ENCODE measurements at regions not wholly inside any gene's neighbourhood (a gene's known extent, or its start where the extent isn't known, plus 50 kb on each side); places are given as distances from the start of the nearest gene placed in this dataset.

DNA sequence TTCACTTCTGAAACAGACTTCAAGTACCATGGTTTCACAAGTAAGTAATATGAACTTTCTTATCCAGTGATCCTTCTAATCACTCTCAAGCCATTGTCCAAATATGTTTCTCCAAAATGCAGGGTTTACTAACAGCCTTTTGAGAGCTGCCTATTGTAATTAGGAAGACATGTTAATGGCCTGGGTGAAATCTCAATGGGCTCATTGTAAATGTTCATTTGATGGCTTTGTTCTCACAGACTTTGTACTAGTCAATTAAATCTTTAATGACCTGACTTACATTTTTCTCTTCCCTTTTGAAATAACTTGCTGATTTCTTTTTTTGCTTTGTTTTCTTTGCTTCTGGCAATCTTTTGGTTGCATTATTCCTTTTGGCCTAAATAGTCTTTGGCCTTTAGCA, 444.8 kb downstream of the LIG4 start:
- Histone ChIP-seq H3K4me3 (ENCODE audit: low read length in 2 of 2) (no peak overlapping the region), H3K9me3 (ENCODE audit: control insufficient read depth in 1 of 2, low read length in 2 of 2) (no peaks in the 10 kb centered on the region), H3K27ac (ENCODE audit: low read depth, low read length) (no peak overlapping the region), H3K4me1 (ENCODE audit: insufficient read depth, low read length) (no peaks in the 10 kb centered on the region), H3K27me3 (ENCODE audit: insufficient read depth, low read length) (no peaks in the 10 kb centered on the region), H3K36me3 (ENCODE audit: insufficient read depth, low read length) (no peaks in the 10 kb centered on the region)
- no peaks in the 10 kb centered on the region for H3K27me3 Mint-ChIP-seq
- intact Hi-C loops (cut with micrococcal nuclease) = no loop called here
- no peaks in the 10 kb centered on the region for H3K4me1 Mint-ChIP-seq
- no peak overlapping the region for H3K27ac Mint-ChIP-seq
- ChIA-PET CTCF (ENCODE audit: partially characterized antibody) (no interaction called here), POLR2A (ENCODE audit: partially characterized antibody) (no interaction called here)
- no peak for DNase-seq
- H3K36me3 Mint-ChIP-seq = no peaks in the 10 kb centered on the region
- H3K9me3 Mint-ChIP-seq = peaks cover 0 to 9% (median 1%) of the 10 kb centered on the region in 8 donors
- peak overlapping the region in 1 of 8 donors; percentile 21 for H3K4me3 Mint-ChIP-seq

DNA sequence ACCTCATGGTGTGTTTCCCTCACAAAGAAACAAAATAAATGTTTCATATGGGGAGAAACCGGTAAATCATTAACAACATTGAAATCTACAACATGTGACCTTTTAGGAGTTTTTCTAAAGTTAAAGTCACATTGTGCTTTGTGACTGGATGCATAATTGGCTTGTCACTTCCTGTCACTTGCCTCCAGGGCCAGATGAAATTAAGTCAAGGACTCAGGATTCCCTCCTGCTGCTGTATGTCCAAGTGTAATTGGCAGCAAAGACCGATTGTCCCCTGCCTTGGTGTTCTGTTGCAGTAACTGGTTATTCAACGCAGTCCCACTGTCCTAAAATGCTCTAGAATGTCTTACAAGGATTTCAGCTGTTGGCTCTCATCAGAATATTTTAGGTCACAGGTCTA, 448.2 kb downstream of the LIG4 start:
- Mint-ChIP-seq H3K9me3 (peaks cover 0 to 7% (median 0%) of the 10 kb centered on the region in 8 donors), H3K4me1 (no peaks in the 10 kb centered on the region), H3K4me3 (no peak overlapping the region), H3K27me3 (no peaks in the 10 kb centered on the region), H3K27ac (no peak overlapping the region), H3K36me3 (no peaks in the 10 kb centered on the region)
- no peaks in the 10 kb centered on the region for H3K27me3 ChIP-seq (ENCODE audit: insufficient read depth, low read length)
- POLR2A ChIA-PET (ENCODE audit: partially characterized antibody) = no interaction called here
- no peaks in the 10 kb centered on the region for H3K9me3 ChIP-seq (ENCODE audit: control insufficient read depth in 1 of 2, low read length in 2 of 2)
- no peak for DNase-seq
- no peak overlapping the region for H3K27ac ChIP-seq (ENCODE audit: low read depth, low read length)
- H3K36me3 ChIP-seq (ENCODE audit: insufficient read depth, low read length) = no peaks in the 10 kb centered on the region
- CTCF ChIA-PET (ENCODE audit: partially characterized antibody) = no interaction called here
- H3K4me3 ChIP-seq (ENCODE audit: low read length in 2 of 2) = no peak overlapping the region
- no peaks in the 10 kb centered on the region for H3K4me1 ChIP-seq (ENCODE audit: insufficient read depth, low read length)
- intact Hi-C loops (cut with micrococcal nuclease) = no loop called here

DNA sequence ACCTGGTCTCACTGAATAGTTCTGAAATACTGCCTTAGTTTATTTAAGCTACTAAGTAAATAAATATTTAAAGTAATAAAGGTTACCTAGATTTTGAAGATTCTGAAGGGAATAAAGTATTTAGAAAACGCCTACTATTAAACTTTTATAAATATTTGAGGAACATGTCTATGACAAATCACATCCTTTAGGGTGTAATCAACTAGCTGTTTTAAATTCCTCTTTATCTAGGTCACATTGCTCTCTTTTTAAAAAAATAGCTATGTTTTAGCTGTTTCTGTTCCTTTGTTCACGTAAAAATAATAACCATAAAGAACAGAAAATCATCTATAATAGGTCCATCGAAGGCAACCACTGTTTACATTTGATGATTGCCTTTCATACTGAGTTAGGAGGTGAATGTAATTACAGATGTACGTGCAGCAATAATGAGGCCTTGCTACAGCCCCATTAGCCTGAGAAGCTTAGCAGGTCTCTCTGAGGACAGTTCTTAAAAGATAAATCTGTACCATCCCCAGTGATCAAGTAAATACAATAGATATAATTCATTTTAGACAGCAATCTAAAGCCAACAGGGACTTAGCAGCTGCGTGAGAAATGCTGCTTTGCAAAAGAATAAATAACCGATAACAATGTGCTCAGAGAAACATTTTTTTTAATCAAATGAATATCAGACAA, 449.5 kb downstream of the LIG4 start:
- intact Hi-C loops (cut with micrococcal nuclease) = no loop called here
- H3K36me3 Mint-ChIP-seq = no peaks in the 10 kb centered on the region
- H3K27me3 Mint-ChIP-seq = no peaks in the 10 kb centered on the region
- ChIA-PET POLR2A (ENCODE audit: partially characterized antibody) (no interaction called here), CTCF (ENCODE audit: partially characterized antibody) (no interaction called here)
- H3K27ac ChIP-seq (ENCODE audit: low read depth, low read length) = no peak overlapping the region
- H3K4me1 ChIP-seq (ENCODE audit: insufficient read depth, low read length) = no peaks in the 10 kb centered on the region
- no peak overlapping the region for H3K27ac Mint-ChIP-seq
- no peaks in the 10 kb centered on the region for H3K9me3 ChIP-seq (ENCODE audit: control insufficient read depth in 1 of 2, low read length in 2 of 2)
- DNase-seq = no peak
- H3K9me3 Mint-ChIP-seq = peaks cover 0 to 4% (median under 1%) of the 10 kb centered on the region in 8 donors
- H3K4me3 ChIP-seq (ENCODE audit: low read length in 2 of 2) = no peak overlapping the region
- no peaks in the 10 kb centered on the region for H3K27me3 ChIP-seq (ENCODE audit: insufficient read depth, low read length)
- H3K36me3 ChIP-seq (ENCODE audit: insufficient read depth, low read length) = no peaks in the 10 kb centered on the region
- no peaks in the 10 kb centered on the region for H3K4me1 Mint-ChIP-seq
- no peak overlapping the region for H3K4me3 Mint-ChIP-seq

DNA sequence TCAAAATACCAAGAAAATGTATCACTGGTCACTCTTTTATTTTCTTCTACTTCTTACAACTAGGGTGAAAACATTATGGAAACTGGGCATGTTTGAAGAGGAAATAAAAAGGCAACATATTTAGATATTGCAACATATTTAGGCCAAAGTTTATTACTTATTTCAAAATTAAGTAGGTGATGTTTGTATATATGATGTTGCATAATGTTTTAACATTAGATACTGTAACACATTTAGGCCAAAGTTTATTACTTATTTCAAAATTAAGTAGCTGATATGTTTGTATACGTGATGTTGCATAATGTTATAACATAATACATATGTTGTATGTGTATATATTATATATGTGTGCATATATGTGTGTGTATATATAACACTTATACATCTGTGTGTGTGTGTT, 451.3 kb downstream of the LIG4 start:
- H3K36me3 Mint-ChIP-seq = no peaks in the 10 kb centered on the region
- peaks cover 0 to 9% (median 2%) of the 10 kb centered on the region in 8 donors for H3K9me3 Mint-ChIP-seq
- intact Hi-C loops (cut with micrococcal nuclease) = no loop called here
- Histone ChIP-seq H3K27me3 (ENCODE audit: insufficient read depth, low read length) (no peaks in the 10 kb centered on the region), H3K9me3 (ENCODE audit: control insufficient read depth in 1 of 2, low read length in 2 of 2) (no peaks in the 10 kb centered on the region), H3K36me3 (ENCODE audit: insufficient read depth, low read length) (no peaks in the 10 kb centered on the region), H3K4me1 (ENCODE audit: insufficient read depth, low read length) (no peaks in the 10 kb centered on the region), H3K27ac (ENCODE audit: low read depth, low read length) (no peak overlapping the region), H3K4me3 (ENCODE audit: low read length in 2 of 2) (no peak overlapping the region)
- no peaks in the 10 kb centered on the region for H3K27me3 Mint-ChIP-seq
- H3K4me1 Mint-ChIP-seq = no peaks in the 10 kb centered on the region
- CTCF ChIA-PET (ENCODE audit: partially characterized antibody) = no interaction called here
- DNase-seq = no peak
- POLR2A ChIA-PET (ENCODE audit: partially characterized antibody) = no interaction called here
- no peak overlapping the region for H3K27ac Mint-ChIP-seq
- H3K4me3 Mint-ChIP-seq = no peak overlapping the region

DNA sequence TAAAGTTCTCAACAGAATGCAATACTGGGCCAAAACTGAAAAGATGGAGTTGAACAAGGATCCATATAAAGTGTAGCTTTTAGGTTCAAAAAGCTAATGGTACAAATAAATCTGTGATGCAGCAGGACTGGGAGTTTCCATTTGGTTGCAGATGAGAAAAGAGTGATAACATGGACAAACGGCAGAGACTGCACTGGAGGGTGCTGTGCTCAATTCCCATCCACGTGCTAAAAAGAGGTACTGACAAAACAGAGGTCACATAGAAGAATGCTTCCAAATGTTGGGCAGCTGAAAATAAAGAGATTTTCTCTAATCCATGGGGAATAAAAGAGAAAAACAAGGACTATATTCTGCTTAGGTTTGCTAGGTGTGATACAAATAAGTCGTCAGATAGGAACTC, 461.6 kb downstream of the LIG4 start:
- intact Hi-C loops (cut with micrococcal nuclease) = no loop called here
- H3K27me3 ChIP-seq (ENCODE audit: insufficient read depth, low read length) = no peaks in the 10 kb centered on the region

DNA sequence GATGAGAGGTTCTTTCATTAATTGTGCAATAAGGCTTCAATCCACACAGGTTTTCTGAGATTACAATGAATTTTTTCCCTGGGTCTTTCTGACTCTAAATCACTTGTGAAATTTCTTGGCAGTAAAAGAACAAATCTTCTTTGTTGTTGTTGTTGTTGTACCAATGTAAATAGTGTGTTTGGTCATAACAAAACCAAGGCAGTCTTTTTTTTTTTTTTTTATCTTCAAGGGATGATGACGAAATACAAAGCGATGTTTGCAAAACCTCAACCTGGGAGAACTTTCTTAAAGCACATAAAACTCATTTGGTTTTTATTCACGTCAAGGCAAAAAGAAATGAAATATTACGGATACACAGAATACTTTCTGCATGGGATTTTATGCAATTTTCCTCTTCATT, 462.0 kb downstream of the LIG4 start:
- no peak overlapping the region for H3K4me3 Mint-ChIP-seq

More for the DNA sequence above, 461.6 kb downstream of the LIG4 start:
- Mint-ChIP-seq H3K36me3 (no peaks in the 10 kb centered on the region), H3K9me3 (peaks cover 0 to 5% (median under 1%) of the 10 kb centered on the region in 8 donors), H3K4me3 (no peak overlapping the region), H3K27ac (no peak overlapping the region), H3K27me3 (no peaks in the 10 kb centered on the region), H3K4me1 (no peaks in the 10 kb centered on the region)
- H3K36me3 ChIP-seq (ENCODE audit: insufficient read depth, low read length) = no peaks in the 10 kb centered on the region
- no peak overlapping the region for H3K27ac ChIP-seq (ENCODE audit: low read depth, low read length)
- ChIA-PET CTCF (ENCODE audit: partially characterized antibody) (no interaction called here), POLR2A (ENCODE audit: partially characterized antibody) (no interaction called here)
- DNase-seq = no peak
- no peaks in the 10 kb centered on the region for H3K9me3 ChIP-seq (ENCODE audit: control insufficient read depth in 1 of 2, low read length in 2 of 2)
- H3K4me1 ChIP-seq (ENCODE audit: insufficient read depth, low read length) = no peaks in the 10 kb centered on the region
- H3K4me3 ChIP-seq (ENCODE audit: low read length in 2 of 2) = no peak overlapping the region

DNA sequence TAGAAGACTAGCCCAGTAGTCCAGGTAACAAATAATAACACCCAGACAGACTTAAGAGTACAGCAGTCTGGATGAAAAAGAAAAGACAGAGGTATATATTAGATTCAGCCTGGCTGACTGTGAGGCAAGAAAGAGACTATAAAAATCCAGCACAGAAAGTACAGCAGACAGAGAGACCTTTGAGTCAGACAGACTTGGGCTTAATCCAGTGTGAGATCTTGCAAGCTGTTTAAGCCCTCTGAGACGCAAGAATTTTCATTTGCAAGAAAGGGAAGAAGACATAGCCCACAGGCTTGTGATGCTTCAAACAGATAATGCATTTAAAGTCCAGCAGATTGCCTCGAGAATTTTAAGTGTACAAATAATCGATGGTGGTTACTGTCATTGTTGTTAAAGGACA, 471.4 kb downstream of the LIG4 start:
- intact Hi-C loops (cut with micrococcal nuclease) = no loop called here
- H3K4me3 ChIP-seq (ENCODE audit: low read length in 2 of 2) = no peak overlapping the region
- CTCF ChIA-PET (ENCODE audit: partially characterized antibody) = no interaction called here

More for the DNA sequence above, 462.0 kb downstream of the LIG4 start:
- no peak overlapping the region for H3K27ac ChIP-seq (ENCODE audit: low read depth, low read length)
- H3K36me3 ChIP-seq (ENCODE audit: insufficient read depth, low read length) = no peaks in the 10 kb centered on the region
- no peaks in the 10 kb centered on the region for H3K4me1 Mint-ChIP-seq
- no peak for DNase-seq
- H3K27ac Mint-ChIP-seq = no peak overlapping the region
- no peaks in the 10 kb centered on the region for H3K27me3 Mint-ChIP-seq
- no peak overlapping the region for H3K4me3 ChIP-seq (ENCODE audit: low read length in 2 of 2)
- CTCF ChIA-PET (ENCODE audit: partially characterized antibody) = no interaction called here
- no peaks in the 10 kb centered on the region for H3K27me3 ChIP-seq (ENCODE audit: insufficient read depth, low read length)
- no peaks in the 10 kb centered on the region for H3K9me3 ChIP-seq (ENCODE audit: control insufficient read depth in 1 of 2, low read length in 2 of 2)
- H3K9me3 Mint-ChIP-seq = peaks cover 0 to 5% (median 2%) of the 10 kb centered on the region in 8 donors
- POLR2A ChIA-PET (ENCODE audit: partially characterized antibody) = no interaction called here
- H3K4me1 ChIP-seq (ENCODE audit: insufficient read depth, low read length) = no peaks in the 10 kb centered on the region
- intact Hi-C loops (cut with micrococcal nuclease) = no loop called here
- H3K36me3 Mint-ChIP-seq = no peaks in the 10 kb centered on the region

DNA sequence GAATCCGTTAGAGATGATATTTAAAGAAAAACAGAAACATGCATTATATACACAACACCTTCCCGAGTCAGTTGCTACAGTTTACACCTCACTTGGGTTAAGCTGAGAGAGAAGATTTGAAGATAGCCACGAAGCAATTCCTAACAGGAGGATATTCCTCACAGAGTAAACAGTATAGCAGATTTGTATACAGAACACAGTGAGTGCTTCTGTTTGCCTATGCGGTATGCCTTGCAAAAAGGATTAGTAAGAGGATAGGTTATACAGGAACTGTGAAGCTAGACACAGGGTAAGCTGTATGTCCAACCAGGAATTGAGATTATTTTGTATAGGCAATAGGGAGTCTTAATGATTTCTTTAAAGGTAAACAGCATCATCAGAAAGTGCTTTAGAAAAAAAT, 471.8 kb downstream of the LIG4 start:
- POLR2A ChIA-PET (ENCODE audit: partially characterized antibody) = no interaction called here
- CTCF ChIA-PET (ENCODE audit: partially characterized antibody) = no interaction called here
- Mint-ChIP-seq H3K4me3 (no peak overlapping the region), H3K27me3 (no peaks in the 10 kb centered on the region), H3K9me3 (peaks cover 0 to 9% (median 2%) of the 10 kb centered on the region in 8 donors), H3K4me1 (no peaks in the 10 kb centered on the region), H3K27ac (no peak overlapping the region), H3K36me3 (no peaks in the 10 kb centered on the region)
- intact Hi-C loops (cut with micrococcal nuclease) = no loop called here
- Histone ChIP-seq H3K27me3 (ENCODE audit: insufficient read depth, low read length) (no peaks in the 10 kb centered on the region), H3K9me3 (ENCODE audit: control insufficient read depth in 1 of 2, low read length in 2 of 2) (no peaks in the 10 kb centered on the region), H3K4me1 (ENCODE audit: insufficient read depth, low read length) (no peaks in the 10 kb centered on the region), H3K4me3 (ENCODE audit: low read length in 2 of 2) (no peak overlapping the region), H3K27ac (ENCODE audit: low read depth, low read length) (no peak overlapping the region), H3K36me3 (ENCODE audit: insufficient read depth, low read length) (no peaks in the 10 kb centered on the region)
- no peak for DNase-seq

More for the DNA sequence above, 471.4 kb downstream of the LIG4 start:
- Mint-ChIP-seq H3K4me3 (no peak overlapping the region), H3K27me3 (no peaks in the 10 kb centered on the region), H3K9me3 (peaks cover 0 to 7% (median under 1%) of the 10 kb centered on the region in 8 donors), H3K4me1 (no peaks in the 10 kb centered on the region), H3K36me3 (no peaks in the 10 kb centered on the region), H3K27ac (no peak overlapping the region)
- Histone ChIP-seq H3K27ac (ENCODE audit: low read depth, low read length) (no peak overlapping the region), H3K27me3 (ENCODE audit: insufficient read depth, low read length) (no peaks in the 10 kb centered on the region), H3K9me3 (ENCODE audit: control insufficient read depth in 1 of 2, low read length in 2 of 2) (no peaks in the 10 kb centered on the region), H3K36me3 (ENCODE audit: insufficient read depth, low read length) (no peaks in the 10 kb centered on the region), H3K4me1 (ENCODE audit: insufficient read depth, low read length) (no peaks in the 10 kb centered on the region)
- DNase-seq = no peak
- POLR2A ChIA-PET (ENCODE audit: partially characterized antibody) = no interaction called here

Measured in CD4-positive, alpha-beta memory T cell (primary cell).